ENCODE measurements at regions not wholly inside any gene's neighbourhood (a gene's known extent, or its start where the extent isn't known, plus 50 kb on each side); places are given as distances from the start of the nearest gene placed in this dataset.

GRCh38 chr6:9085054-9085708, 649.8 kb upstream of the SLC35B3 start:
- Histone ChIP-seq H3K4me2 (replicated peaks; ENCODE audit: extremely low read depth, low read length, poor library complexity, severe bottlenecking) (no peak overlapping the region), H3K4me3 (replicated peaks in 1 of 3; ENCODE audit: low read depth in 2 of 3, low read length in 3 of 3) (no peak overlapping the region), H3K27me3 (ENCODE audit: control insufficient read depth in 2 of 2, insufficient read depth in 2 of 2, low read length in 2 of 2) (no peaks in the 10 kb centered on the region), H3K27ac (ENCODE audit: low read depth in 1 of 2, low read length in 2 of 2) (no peak overlapping the region), H3K4me1 (ENCODE audit: control insufficient read depth in 1 of 2, insufficient read depth in 2 of 2, low read length in 2 of 2) (no peaks in the 10 kb centered on the region), H2AFZ (ENCODE audit: insufficient read depth, low read depth, low read length, poor library complexity, severe bottlenecking) (no peak overlapping the region), H4K20me1 (ENCODE audit: insufficient read depth, low read length) (no peaks in the 10 kb centered on the region), H3K36me3 (replicated peaks in 1 of 2; ENCODE audit: control insufficient read depth in 1 of 2, insufficient read depth in 2 of 2, low read length in 2 of 2) (no peaks in the 10 kb centered on the region), H3K9ac (ENCODE audit: insufficient read depth, low read length, poor library complexity, severe bottlenecking) (no peak overlapping the region), H3K9me3 (replicated peaks in 1 of 2; ENCODE audit: control insufficient read depth in 1 of 2, insufficient read depth in 1 of 2, low read length in 2 of 2) (no peaks in the 10 kb centered on the region), H3K79me2 (ENCODE audit: insufficient read depth, low read length) (no peaks in the 10 kb centered on the region)
- no peak for DNase-seq
- H3K4me3 Mint-ChIP-seq = no peak overlapping the region
- peaks cover 0 to 1% (median 0%) of the 10 kb centered on the region in 7 donors for H3K9me3 Mint-ChIP-seq
- intact Hi-C loops (cut with micrococcal nuclease) = no loop called here
- no peak overlapping the region for H3K27ac Mint-ChIP-seq
- H3K27me3 Mint-ChIP-seq (ENCODE audit: low read depth in 3 of 3) = no peaks in the 10 kb centered on the region
- WGBS (ENCODE audit: insufficient coverage) = no CpG with 5 or more reads among the region's 3 CpGs
- no peak for TF ChIP-seq CTCF (IDR thresholded peaks at IDR 0.05)
- H3K36me3 Mint-ChIP-seq = no peaks in the 10 kb centered on the region
- H3K4me1 Mint-ChIP-seq = no peaks in the 10 kb centered on the region

GRCh38 chr6:9083108-9083507, 647.8 kb upstream of the SLC35B3 start:
- Mint-ChIP-seq H3K27ac (no peak overlapping the region), H3K36me3 (no peaks in the 10 kb centered on the region), H3K4me1 (no peaks in the 10 kb centered on the region), H3K27me3 (ENCODE audit: low read depth in 3 of 3) (no peaks in the 10 kb centered on the region), H3K4me3 (no peak overlapping the region), H3K9me3 (peaks cover 0 to 2% (median 0%) of the 10 kb centered on the region in 7 donors)
- TF ChIP-seq CTCF (IDR thresholded peaks at IDR 0.05) = no peak
- no CpG with 5 or more reads among the region's 2 CpGs for WGBS (ENCODE audit: insufficient coverage)
- Histone ChIP-seq H3K36me3 (replicated peaks in 1 of 2; ENCODE audit: control insufficient read depth in 1 of 2, insufficient read depth in 2 of 2, low read length in 2 of 2) (no peaks in the 10 kb centered on the region), H3K4me1 (ENCODE audit: control insufficient read depth in 1 of 2, insufficient read depth in 2 of 2, low read length in 2 of 2) (no peaks in the 10 kb centered on the region), H3K9ac (ENCODE audit: insufficient read depth, low read length, poor library complexity, severe bottlenecking) (no peak overlapping the region), H3K27ac (ENCODE audit: low read depth in 1 of 2, low read length in 2 of 2) (no peak overlapping the region), H2AFZ (ENCODE audit: insufficient read depth, low read depth, low read length, poor library complexity, severe bottlenecking) (no peak overlapping the region), H3K79me2 (ENCODE audit: insufficient read depth, low read length) (no peaks in the 10 kb centered on the region), H3K9me3 (replicated peaks in 1 of 2; ENCODE audit: control insufficient read depth in 1 of 2, insufficient read depth in 1 of 2, low read length in 2 of 2) (no peaks in the 10 kb centered on the region), H3K4me3 (replicated peaks in 1 of 3; ENCODE audit: low read depth in 2 of 3, low read length in 3 of 3) (no peak overlapping the region), H4K20me1 (ENCODE audit: insufficient read depth, low read length) (no peaks in the 10 kb centered on the region), H3K27me3 (ENCODE audit: control insufficient read depth in 2 of 2, insufficient read depth in 2 of 2, low read length in 2 of 2) (no peaks in the 10 kb centered on the region), H3K4me2 (replicated peaks; ENCODE audit: extremely low read depth, low read length, poor library complexity, severe bottlenecking) (no peak overlapping the region)
- intact Hi-C loops (cut with micrococcal nuclease) = no loop called here
- DNase-seq = no peak
